SK-N-MC (cell line): ENCODE measurements at regions not wholly inside any gene's neighbourhood (a gene's known extent, or its start where the extent isn't known, plus 50 kb on each side); places are given as distances from the start of the nearest gene placed in this dataset.
A peak's percentile ranks its signal among the peaks of the same experiment; 100 is the strongest.

Source experiments
- DNase-seq: peaks from one replicate; pipeline ENCODE4 v3.0.0-alpha.2; 2011; ENCODE audit warnings: low read depth, low spot score
- H3K27ac ChIP-seq: fragments of 200-600 bp; sonication (generic); 2 replicates; pipeline ENCODE4 v1.5.1; 2016; ENCODE audit warnings: mixed run types
- H3K36me3 ChIP-seq: fragments of 200-600 bp; sonication (generic); 2 replicates; pipeline ENCODE4 v1.6.1; 2017; ENCODE audit warnings: antibody characterized with exemption, low read length, mixed read lengths; ENCODE audit not compliant: insufficient read depth
- H3K4me3 ChIP-seq: fragments of 200-600 bp; sonication (generic); 2 replicates; pipeline ENCODE4 v1.5.1; 2016
- H3K9ac ChIP-seq: fragments of 200-600 bp; sonication (generic); 2 replicates; pipeline ENCODE4 v1.8.0; 2017; ENCODE audit warnings: mixed run types, mixed read lengths; ENCODE audit not compliant: insufficient read length
- H3K9me3 ChIP-seq: fragments of 200-600 bp; sonication (generic); 2 replicates; pipeline ENCODE4 v1.6.1; 2017; ENCODE audit warnings: low read depth, mild to moderate bottlenecking, antibody characterized with exemption, low read length, moderate library complexity, mixed read lengths
- EZH2 ChIP-seq: fragments of 200-600 bp; sonication (generic); IDR thresholded peaks from one replicate; pipeline ENCODE4 v1.6.1; 2017; ENCODE audit warnings: antibody characterized with exemption
- FOXP2 ChIP-seq: optimal IDR thresholded peaks from 2 replicates; pipeline ENCODE3; 2011; ENCODE audit warnings: mild to moderate bottlenecking, moderate library complexity; ENCODE audit not compliant: insufficient read depth; ENCODE audit errors: extremely low read length, control extremely low read depth
- POLR2AphosphoS5 ChIP-seq: IDR thresholded peaks from 2 replicates; pipeline ENCODE4 v1.6.1; 2012; ENCODE audit warnings: mild to moderate bottlenecking, low read depth, low read length, borderline replicate concordance

GRCh38 chr7:114856625-114857024 is 65.3 kb upstream of the MDFIC start:
- H3K9ac ChIP-seq, result no peak overlapping the region
- no peaks in the 10 kb centered on the region for H3K36me3 ChIP-seq
- no peak for DNase-seq
- H3K4me3 ChIP-seq, result no peak overlapping the region
- no peaks in the 10 kb centered on the region for H3K9me3 ChIP-seq
- no peak overlapping the region for H3K27ac ChIP-seq
- TF ChIP-seq EZH2, result no peak

- TF ChIP-seq EZH2, result no peak
- no peak for TF ChIP-seq FOXP2
- TF ChIP-seq POLR2AphosphoS5, result no peak
- Histone ChIP-seq H3K9ac (no peak overlapping the region), H3K4me3 (no peak overlapping the region), H3K9me3 (no peaks in the 10 kb centered on the region), H3K27ac (no peak overlapping the region), H3K36me3 (no peaks in the 10 kb centered on the region)
- no peak for DNase-seq
These were observed 64.3 kb upstream of the MDFIC start for GRCh38 chr7:114857605-114858004.

DNA sequence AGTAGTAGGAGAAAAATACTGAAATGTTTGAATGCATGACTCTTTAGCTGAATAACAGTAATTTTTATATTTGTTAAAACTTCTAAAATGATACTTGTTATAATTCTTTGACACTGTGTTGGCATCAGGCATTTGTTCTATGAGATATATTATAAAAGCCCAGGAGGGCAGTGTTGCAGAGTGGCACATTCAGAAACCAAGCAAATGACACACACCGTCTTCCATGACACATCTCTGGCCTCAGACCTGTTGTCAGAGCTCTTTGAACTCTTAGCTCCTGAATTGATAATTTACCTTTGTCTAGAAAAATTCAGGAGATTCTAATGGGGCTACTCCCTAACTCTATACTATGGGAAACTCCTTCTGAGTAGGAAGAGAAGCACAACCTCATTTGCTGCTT is 62.4 kb upstream of the MDFIC start:
- TF ChIP-seq FOXP2, result no peak
- no peak for TF ChIP-seq POLR2AphosphoS5
- no peak for TF ChIP-seq EZH2
- no peak overlapping the region for H3K9ac ChIP-seq
- DNase-seq, result no peak
- no peak overlapping the region for H3K27ac ChIP-seq
- H3K4me3 ChIP-seq, result no peak overlapping the region
- no peaks in the 10 kb centered on the region for H3K9me3 ChIP-seq
- no peaks in the 10 kb centered on the region for H3K36me3 ChIP-seq

GRCh38 chr7:114860206-114860605 is 61.7 kb upstream of the MDFIC start:
- Histone ChIP-seq H3K36me3 (no peaks in the 10 kb centered on the region), H3K27ac (no peak overlapping the region), H3K4me3 (no peak overlapping the region), H3K9ac (no peak overlapping the region), H3K9me3 (no peaks in the 10 kb centered on the region)
- TF ChIP-seq FOXP2 (no peak), EZH2 (no peak)
- no peak for DNase-seq

DNA sequence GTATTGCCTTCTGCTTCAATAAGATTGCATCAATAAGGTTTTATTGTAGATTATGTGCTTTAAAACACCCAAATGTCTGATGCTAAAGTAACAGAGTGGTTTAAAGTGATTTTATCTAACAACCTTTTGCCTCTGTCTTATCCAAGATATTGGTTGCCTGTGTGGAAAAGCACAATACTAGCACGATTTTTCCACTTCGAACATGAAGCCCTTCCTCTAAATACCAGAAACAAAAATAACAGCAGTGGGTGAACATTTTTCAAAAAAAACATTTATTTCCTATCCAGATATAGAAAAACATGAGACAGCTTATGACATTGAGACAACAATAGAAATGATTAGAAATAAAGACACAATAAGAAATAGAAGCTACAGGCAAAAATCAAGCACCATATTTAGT is 59.5 kb upstream of the MDFIC start:
- Histone ChIP-seq H3K27ac (no peak overlapping the region), H3K9ac (no peak overlapping the region), H3K36me3 (no peaks in the 10 kb centered on the region), H3K9me3 (no peaks in the 10 kb centered on the region), H3K4me3 (no peak overlapping the region)
- TF ChIP-seq EZH2 (no peak), FOXP2 (no peak), POLR2AphosphoS5 (no peak)
- no peak for DNase-seq

GRCh38 chr7:114864278-114864677 is 57.6 kb upstream of the MDFIC start:
- no peak for DNase-seq
- no peak for TF ChIP-seq FOXP2
- no peak for TF ChIP-seq POLR2AphosphoS5
- no peak for TF ChIP-seq EZH2

DNA sequence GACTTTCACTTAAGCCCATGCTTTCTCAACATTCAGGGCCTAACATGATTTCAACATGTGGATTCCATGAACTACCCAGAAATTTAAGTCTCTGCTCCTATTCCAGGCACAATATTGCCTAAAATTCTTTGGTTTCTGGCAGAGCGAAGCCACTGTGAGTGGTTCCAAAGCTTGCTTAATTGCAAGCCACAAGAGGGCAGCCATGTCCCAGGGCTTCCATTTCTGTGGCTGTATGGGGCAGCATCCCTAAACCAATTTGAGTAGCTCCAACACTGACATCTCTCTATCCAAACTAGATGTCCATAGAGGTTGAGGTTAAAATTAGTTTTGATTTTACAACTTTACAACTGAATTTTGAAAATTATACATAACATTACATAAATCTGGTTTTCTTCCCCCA is 56.3 kb upstream of the MDFIC start:
- no peaks in the 10 kb centered on the region for H3K36me3 ChIP-seq
- H3K4me3 ChIP-seq, result no peak overlapping the region
- no peak overlapping the region for H3K27ac ChIP-seq
- no peaks in the 10 kb centered on the region for H3K9me3 ChIP-seq
- no peak for TF ChIP-seq FOXP2
- no peak for TF ChIP-seq POLR2AphosphoS5
- no peak for TF ChIP-seq EZH2
- DNase-seq, result no peak
- H3K9ac ChIP-seq, result no peak overlapping the region

More at GRCh38 chr7:114864278-114864677, 57.6 kb upstream of the MDFIC start:
- H3K27ac ChIP-seq, result peak overlapping the region; percentile 87
- no peaks in the 10 kb centered on the region for H3K36me3 ChIP-seq
- no peaks in the 10 kb centered on the region for H3K9me3 ChIP-seq
- peak overlapping the region; percentile 43 for H3K4me3 ChIP-seq
- H3K9ac ChIP-seq, result no peak overlapping the region
